ENCODE measurements at regions not wholly inside any gene's neighbourhood (a gene's known extent, or its start where the extent isn't known, plus 50 kb on each side); places are given as distances from the start of the nearest gene placed in this dataset.

GRCh38 chr5:32494827-32495226 lies 50.3 kb upstream of the ZFR start:
- Mint-ChIP-seq H3K27me3 (ENCODE audit: low read depth, unreplicated experiment) (peaks cover 20% of the 10 kb centered on the region), H3K4me3 (ENCODE audit: unreplicated experiment) (no peak overlapping the region)

More at GRCh38 chr5:32494827-32495226, 50.3 kb upstream of the ZFR start:
- Histone ChIP-seq H3K27me3 (ENCODE audit: insufficient read depth, low read length) (no peaks in the 10 kb centered on the region), H3K36me3 (ENCODE audit: insufficient read depth, low read length) (no peaks in the 10 kb centered on the region), H3K9ac (ENCODE audit: low read length) (no peak overlapping the region), H2AFZ (ENCODE audit: low read depth, low read length) (no peak overlapping the region), H3K4me2 (ENCODE audit: low read length) (no peak overlapping the region), H3K9me3 (ENCODE audit: insufficient read depth, low read depth, low read length) (no peaks in the 10 kb centered on the region), H3K79me2 (ENCODE audit: insufficient read depth, low read length) (no peaks in the 10 kb centered on the region), H3K27ac (ENCODE audit: low read depth, low read length) (no peak overlapping the region), H4K20me1 (ENCODE audit: insufficient read depth, low read length) (no peaks in the 10 kb centered on the region), H3K4me1 (ENCODE audit: insufficient read depth, low read length) (peaks cover 5% of the 10 kb centered on the region), H3K4me3 (ENCODE audit: insufficient read depth, low read depth, low read length) (no peak overlapping the region)
- Mint-ChIP-seq H3K9me3 (ENCODE audit: unreplicated experiment) (peaks cover 7% of the 10 kb centered on the region), H3K27ac (ENCODE audit: unreplicated experiment) (no peak overlapping the region), H3K36me3 (ENCODE audit: low read depth, unreplicated experiment) (no peaks in the 10 kb centered on the region), H3K4me1 (ENCODE audit: low read depth, unreplicated experiment) (no peaks in the 10 kb centered on the region)
- no peak for FAIRE-seq
- DNase-seq (ENCODE audit: low read depth) = no peak
- TF ChIP-seq CTCF (IDR thresholded peaks at IDR 0.05; ENCODE audit: insufficient read depth, low read depth, low read length) (no peak), EZH2 (IDR thresholded peaks at IDR 0.05; ENCODE audit: insufficient read depth, low read length) (no peak)

Measured in astrocyte (in vitro differentiated cells and primary cell).